WTC11 (cell line): ENCODE measurements at regions not wholly inside any gene's neighbourhood (a gene's known extent, or its start where the extent isn't known, plus 50 kb on each side); places are given as distances from the start of the nearest gene placed in this dataset.

Experiments
- ATAC-seq: fragments of 200-7000 bp; cut with Tn5 transposase; 2 replicates; pipeline ENCODE4 v1.10.0; 2021; ENCODE audit warnings: mild to moderate bottlenecking, moderate library complexity
- CTCF ChIA-PET: fragments of 300-600 bp; sonication (Branson Sonifier 250); formaldehyde crosslinking; loops from one replicate; lab custom pipeline; 2021; ENCODE audit warnings: antibody characterized with exemption; lab: Charles Lee
- POLR2A ChIA-PET: fragments of 350-600 bp; sonication (Branson Sonifier 250); formaldehyde crosslinking; loops from one replicate; lab custom pipeline; 2021; ENCODE audit warnings: antibody characterized with exemption; lab: Charles Lee
- DNase-seq: peaks from one replicate; pipeline ENCODE4 v3.0.0; 2021; ENCODE audit warnings: low spot score
- H3K27ac Mint-ChIP-seq: 2 replicates; pipeline ENCODE4 v1.8.0; 2021; ENCODE audit warnings: mixed read lengths
- H3K27me3 Mint-ChIP-seq: 2 replicates; pipeline ENCODE4 v1.8.0; 2021; ENCODE audit warnings: low read depth, mild to moderate bottlenecking, moderate library complexity, mixed read lengths
- H3K36me3 Mint-ChIP-seq: 2 replicates; pipeline ENCODE4 v1.8.0; 2021; ENCODE audit warnings: mixed read lengths
- H3K4me1 Mint-ChIP-seq: 2 replicates; pipeline ENCODE4 v1.8.0; 2022; ENCODE audit warnings: mixed read lengths
- H3K4me3 Mint-ChIP-seq: 2 replicates; pipeline ENCODE4 v1.8.0; 2021; ENCODE audit warnings: mild to moderate bottlenecking, moderate library complexity, mixed read lengths
- H3K9me3 Mint-ChIP-seq: 2 replicates; pipeline ENCODE4 v1.8.0; 2021; ENCODE audit warnings: mixed read lengths
- CBFB ChIP-seq: sonication (generic); formaldehyde crosslinking; IDR thresholded peaks from 2 replicates; pipeline ENCODE4 v1.8.1; 2022; ENCODE audit warnings: mild to moderate bottlenecking, low read depth, missing genetic modification reagents
- E2F1 ChIP-seq: sonication (generic); formaldehyde crosslinking; IDR thresholded peaks from 2 replicates; pipeline ENCODE4 v1.8.0; 2022; ENCODE audit warnings: mild to moderate bottlenecking, missing genetic modification reagents
- ELF4 ChIP-seq: sonication (generic); formaldehyde crosslinking; IDR thresholded peaks from 2 replicates; pipeline ENCODE4 v1.8.1; 2022; ENCODE audit warnings: low read depth, mild to moderate bottlenecking, moderate library complexity, missing genetic modification reagents
- FOXJ3 ChIP-seq: sonication (generic); formaldehyde crosslinking; IDR thresholded peaks from 2 replicates; pipeline ENCODE4 v1.9.0; 2021; ENCODE audit warnings: missing genetic modification reagents, mild to moderate bottlenecking, borderline replicate concordance
- MXD4 ChIP-seq: fragments of 250-450 bp; sonication (Bioruptor Pico); IDR thresholded peaks from 2 replicates; pipeline ENCODE4 v1.8.0; 2021; ENCODE audit warnings: mild to moderate bottlenecking, moderate library complexity, borderline replicate concordance
- NFATC4 ChIP-seq: fragments of 250-450 bp; sonication (Bioruptor Pico); IDR thresholded peaks from 2 replicates; pipeline ENCODE4 v1.9.0; 2021; ENCODE audit warnings: mild to moderate bottlenecking
- NR1H2 ChIP-seq: sonication (generic); formaldehyde crosslinking; IDR thresholded peaks from 2 replicates; pipeline ENCODE4 v1.9.0; 2021; ENCODE audit warnings: mild to moderate bottlenecking, moderate library complexity, missing genetic modification reagents
- ZNF232 ChIP-seq: sonication (generic); formaldehyde crosslinking; IDR thresholded peaks from 2 replicates; pipeline ENCODE4 v1.8.0; 2022; ENCODE audit warnings: mild to moderate bottlenecking, missing genetic modification reagents
- ZNF263 ChIP-seq: sonication (generic); formaldehyde crosslinking; IDR thresholded peaks from 2 replicates; pipeline ENCODE4 v1.8.1; 2022; ENCODE audit warnings: low read depth, mild to moderate bottlenecking, moderate library complexity, missing genetic modification reagents
- ZNF512 ChIP-seq: sonication (generic); formaldehyde crosslinking; IDR thresholded peaks from 2 replicates; pipeline ENCODE4 v1.8.1; 2022; ENCODE audit warnings: missing genetic modification reagents, borderline replicate concordance
- TF ChIP-seq, protein P1 (sequence below): fragments of 250-450 bp; sonication (Bioruptor Pico); IDR thresholded peaks from 2 replicates; pipeline ENCODE4 v1.9.0; 2021; ENCODE audit warnings: mild to moderate bottlenecking
- TF ChIP-seq, protein P2 (sequence below): sonication (generic); formaldehyde crosslinking; IDR thresholded peaks from 2 replicates; pipeline ENCODE4 v1.8.1; 2022; ENCODE audit warnings: mild to moderate bottlenecking, missing genetic modification reagents, moderate library complexity, borderline replicate concordance
- TF ChIP-seq, protein P3 (sequence below): sonication (generic); formaldehyde crosslinking; IDR thresholded peaks from 2 replicates; pipeline ENCODE4 v1.8.1; 2022; ENCODE audit warnings: low read depth, mild to moderate bottlenecking, moderate library complexity, missing genetic modification reagents, borderline replicate concordance
- TF ChIP-seq, protein P4 (sequence below): sonication (generic); formaldehyde crosslinking; IDR thresholded peaks from 2 replicates; pipeline ENCODE4 v1.8.1; 2023; ENCODE audit warnings: mild to moderate bottlenecking, missing genetic modification reagents, moderate library complexity
- TF ChIP-seq, protein P5 (sequence below): fragments of 250-450 bp; sonication (Bioruptor Pico); IDR thresholded peaks from 2 replicates; pipeline ENCODE4 v1.8.0; 2021; ENCODE audit warnings: mild to moderate bottlenecking
- TF ChIP-seq, protein P6 (sequence below): sonication (generic); formaldehyde crosslinking; IDR thresholded peaks from 2 replicates; pipeline ENCODE4 v1.8.0; 2023; ENCODE audit warnings: missing genetic modification reagents, mild to moderate bottlenecking, borderline replicate concordance

GRCh38 chr11:7874056-7874455, 57.0 kb downstream of the OR10A6 start:
- Mint-ChIP-seq H3K27me3 (no peaks in the 10 kb centered on the region), H3K27ac (no peak overlapping the region), H3K9me3 (peaks cover 9% of the 10 kb centered on the region), H3K4me1 (no peaks in the 10 kb centered on the region), H3K4me3 (no peak overlapping the region), H3K36me3 (no peaks in the 10 kb centered on the region)
- no peak for TF ChIP-seq ELF4 (CRISPR knock-in tag)
- TF ChIP-seq NR1H2, result no peak
- no peak for TF ChIP-seq MXD4 (CRISPR knock-in tag)
- TF ChIP-seq ZNF512, result no peak
- TF ChIP-seq ZNF232 (CRISPR knock-in tag), result no peak
- TF ChIP-seq, protein P1, sequence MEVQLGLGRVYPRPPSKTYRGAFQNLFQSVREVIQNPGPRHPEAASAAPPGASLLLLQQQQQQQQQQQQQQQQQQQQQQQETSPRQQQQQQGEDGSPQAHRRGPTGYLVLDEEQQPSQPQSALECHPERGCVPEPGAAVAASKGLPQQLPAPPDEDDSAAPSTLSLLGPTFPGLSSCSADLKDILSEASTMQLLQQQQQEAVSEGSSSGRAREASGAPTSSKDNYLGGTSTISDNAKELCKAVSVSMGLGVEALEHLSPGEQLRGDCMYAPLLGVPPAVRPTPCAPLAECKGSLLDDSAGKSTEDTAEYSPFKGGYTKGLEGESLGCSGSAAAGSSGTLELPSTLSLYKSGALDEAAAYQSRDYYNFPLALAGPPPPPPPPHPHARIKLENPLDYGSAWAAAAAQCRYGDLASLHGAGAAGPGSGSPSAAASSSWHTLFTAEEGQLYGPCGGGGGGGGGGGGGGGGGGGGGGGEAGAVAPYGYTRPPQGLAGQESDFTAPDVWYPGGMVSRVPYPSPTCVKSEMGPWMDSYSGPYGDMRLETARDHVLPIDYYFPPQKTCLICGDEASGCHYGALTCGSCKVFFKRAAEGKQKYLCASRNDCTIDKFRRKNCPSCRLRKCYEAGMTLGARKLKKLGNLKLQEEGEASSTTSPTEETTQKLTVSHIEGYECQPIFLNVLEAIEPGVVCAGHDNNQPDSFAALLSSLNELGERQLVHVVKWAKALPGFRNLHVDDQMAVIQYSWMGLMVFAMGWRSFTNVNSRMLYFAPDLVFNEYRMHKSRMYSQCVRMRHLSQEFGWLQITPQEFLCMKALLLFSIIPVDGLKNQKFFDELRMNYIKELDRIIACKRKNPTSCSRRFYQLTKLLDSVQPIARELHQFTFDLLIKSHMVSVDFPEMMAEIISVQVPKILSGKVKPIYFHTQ (CRISPR knock-in tag), result no peak
- TF ChIP-seq, protein P2, sequence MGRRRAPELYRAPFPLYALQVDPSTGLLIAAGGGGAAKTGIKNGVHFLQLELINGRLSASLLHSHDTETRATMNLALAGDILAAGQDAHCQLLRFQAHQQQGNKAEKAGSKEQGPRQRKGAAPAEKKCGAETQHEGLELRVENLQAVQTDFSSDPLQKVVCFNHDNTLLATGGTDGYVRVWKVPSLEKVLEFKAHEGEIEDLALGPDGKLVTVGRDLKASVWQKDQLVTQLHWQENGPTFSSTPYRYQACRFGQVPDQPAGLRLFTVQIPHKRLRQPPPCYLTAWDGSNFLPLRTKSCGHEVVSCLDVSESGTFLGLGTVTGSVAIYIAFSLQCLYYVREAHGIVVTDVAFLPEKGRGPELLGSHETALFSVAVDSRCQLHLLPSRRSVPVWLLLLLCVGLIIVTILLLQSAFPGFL (CRISPR knock-in tag), result no peak
- TF ChIP-seq, protein P3, sequence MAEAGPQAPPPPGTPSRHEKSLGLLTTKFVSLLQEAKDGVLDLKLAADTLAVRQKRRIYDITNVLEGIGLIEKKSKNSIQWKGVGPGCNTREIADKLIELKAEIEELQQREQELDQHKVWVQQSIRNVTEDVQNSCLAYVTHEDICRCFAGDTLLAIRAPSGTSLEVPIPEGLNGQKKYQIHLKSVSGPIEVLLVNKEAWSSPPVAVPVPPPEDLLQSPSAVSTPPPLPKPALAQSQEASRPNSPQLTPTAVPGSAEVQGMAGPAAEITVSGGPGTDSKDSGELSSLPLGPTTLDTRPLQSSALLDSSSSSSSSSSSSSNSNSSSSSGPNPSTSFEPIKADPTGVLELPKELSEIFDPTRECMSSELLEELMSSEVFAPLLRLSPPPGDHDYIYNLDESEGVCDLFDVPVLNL (CRISPR knock-in tag), result no peak
- TF ChIP-seq CBFB (CRISPR knock-in tag), result no peak
- TF ChIP-seq, protein P4, sequence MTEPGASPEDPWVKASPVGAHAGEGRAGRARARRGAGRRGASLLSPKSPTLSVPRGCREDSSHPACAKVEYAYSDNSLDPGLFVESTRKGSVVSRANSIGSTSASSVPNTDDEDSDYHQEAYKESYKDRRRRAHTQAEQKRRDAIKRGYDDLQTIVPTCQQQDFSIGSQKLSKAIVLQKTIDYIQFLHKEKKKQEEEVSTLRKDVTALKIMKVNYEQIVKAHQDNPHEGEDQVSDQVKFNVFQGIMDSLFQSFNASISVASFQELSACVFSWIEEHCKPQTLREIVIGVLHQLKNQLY (CRISPR knock-in tag), result no peak
- TF ChIP-seq ZNF263 (CRISPR knock-in tag), result no peak
- TF ChIP-seq NFATC4, result no peak
- TF ChIP-seq FOXJ3, result no peak
- TF ChIP-seq E2F1 (CRISPR knock-in tag), result no peak
- TF ChIP-seq, protein P5, sequence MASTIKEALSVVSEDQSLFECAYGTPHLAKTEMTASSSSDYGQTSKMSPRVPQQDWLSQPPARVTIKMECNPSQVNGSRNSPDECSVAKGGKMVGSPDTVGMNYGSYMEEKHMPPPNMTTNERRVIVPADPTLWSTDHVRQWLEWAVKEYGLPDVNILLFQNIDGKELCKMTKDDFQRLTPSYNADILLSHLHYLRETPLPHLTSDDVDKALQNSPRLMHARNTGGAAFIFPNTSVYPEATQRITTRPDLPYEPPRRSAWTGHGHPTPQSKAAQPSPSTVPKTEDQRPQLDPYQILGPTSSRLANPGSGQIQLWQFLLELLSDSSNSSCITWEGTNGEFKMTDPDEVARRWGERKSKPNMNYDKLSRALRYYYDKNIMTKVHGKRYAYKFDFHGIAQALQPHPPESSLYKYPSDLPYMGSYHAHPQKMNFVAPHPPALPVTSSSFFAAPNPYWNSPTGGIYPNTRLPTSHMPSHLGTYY, result no peak
- TF ChIP-seq, protein P6, sequence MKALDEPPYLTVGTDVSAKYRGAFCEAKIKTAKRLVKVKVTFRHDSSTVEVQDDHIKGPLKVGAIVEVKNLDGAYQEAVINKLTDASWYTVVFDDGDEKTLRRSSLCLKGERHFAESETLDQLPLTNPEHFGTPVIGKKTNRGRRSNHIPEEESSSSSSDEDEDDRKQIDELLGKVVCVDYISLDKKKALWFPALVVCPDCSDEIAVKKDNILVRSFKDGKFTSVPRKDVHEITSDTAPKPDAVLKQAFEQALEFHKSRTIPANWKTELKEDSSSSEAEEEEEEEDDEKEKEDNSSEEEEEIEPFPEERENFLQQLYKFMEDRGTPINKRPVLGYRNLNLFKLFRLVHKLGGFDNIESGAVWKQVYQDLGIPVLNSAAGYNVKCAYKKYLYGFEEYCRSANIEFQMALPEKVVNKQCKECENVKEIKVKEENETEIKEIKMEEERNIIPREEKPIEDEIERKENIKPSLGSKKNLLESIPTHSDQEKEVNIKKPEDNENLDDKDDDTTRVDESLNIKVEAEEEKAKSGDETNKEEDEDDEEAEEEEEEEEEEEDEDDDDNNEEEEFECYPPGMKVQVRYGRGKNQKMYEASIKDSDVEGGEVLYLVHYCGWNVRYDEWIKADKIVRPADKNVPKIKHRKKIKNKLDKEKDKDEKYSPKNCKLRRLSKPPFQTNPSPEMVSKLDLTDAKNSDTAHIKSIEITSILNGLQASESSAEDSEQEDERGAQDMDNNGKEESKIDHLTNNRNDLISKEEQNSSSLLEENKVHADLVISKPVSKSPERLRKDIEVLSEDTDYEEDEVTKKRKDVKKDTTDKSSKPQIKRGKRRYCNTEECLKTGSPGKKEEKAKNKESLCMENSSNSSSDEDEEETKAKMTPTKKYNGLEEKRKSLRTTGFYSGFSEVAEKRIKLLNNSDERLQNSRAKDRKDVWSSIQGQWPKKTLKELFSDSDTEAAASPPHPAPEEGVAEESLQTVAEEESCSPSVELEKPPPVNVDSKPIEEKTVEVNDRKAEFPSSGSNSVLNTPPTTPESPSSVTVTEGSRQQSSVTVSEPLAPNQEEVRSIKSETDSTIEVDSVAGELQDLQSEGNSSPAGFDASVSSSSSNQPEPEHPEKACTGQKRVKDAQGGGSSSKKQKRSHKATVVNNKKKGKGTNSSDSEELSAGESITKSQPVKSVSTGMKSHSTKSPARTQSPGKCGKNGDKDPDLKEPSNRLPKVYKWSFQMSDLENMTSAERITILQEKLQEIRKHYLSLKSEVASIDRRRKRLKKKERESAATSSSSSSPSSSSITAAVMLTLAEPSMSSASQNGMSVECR, result no peak
- ChIA-PET CTCF (no interaction called here), POLR2A (no interaction called here)
- DNase-seq, result no peak
- ATAC-seq, result no peak
